ENCODE measurements at regions not wholly inside any gene's neighbourhood (a gene's known extent, or its start where the extent isn't known, plus 50 kb on each side); places are given as distances from the start of the nearest gene placed in this dataset.
A peak's percentile ranks its signal among the peaks of the same experiment; 100 is the strongest.
"Not testable (repeated sequence)": the region's sequence is repeated elsewhere in the genome, so short reads cannot be mapped to it uniquely, and the experiment has no call there.

- not testable (repeated sequence) for H3K23ac ChIP-seq (ENCODE audit: low read length); H2AK5ac ChIP-seq (ENCODE audit: low read length); H3K9ac ChIP-seq (ENCODE audit: low read length); H3K4me1 ChIP-seq (ENCODE audit: control insufficient read depth, low read depth, low read length); H4K8ac ChIP-seq (ENCODE audit: low read depth, low read length); H4K5ac ChIP-seq (ENCODE audit: low read length); DNase-seq; H2BK5ac ChIP-seq (ENCODE audit: low read length); H3K79me2 ChIP-seq (ENCODE audit: control insufficient read depth, insufficient read depth, low read length); H2BK15ac ChIP-seq (replicated peaks; ENCODE audit: low read depth); H3K36me3 ChIP-seq (ENCODE audit: control insufficient read depth, insufficient read depth, low read length); H3K56ac ChIP-seq (ENCODE audit: low read length); H3K27ac ChIP-seq (ENCODE audit: low read depth, low read length); H3K27me3 ChIP-seq (ENCODE audit: insufficient read depth, low read length, poor library complexity); H2BK120ac ChIP-seq (ENCODE audit: low read depth, low read length); H3K4ac ChIP-seq (ENCODE audit: low read depth, low read length); H3K18ac ChIP-seq (ENCODE audit: low read length); H3K4me3 ChIP-seq (ENCODE audit: low read length); H3K4me2 ChIP-seq (ENCODE audit: low read length); H3K79me1 ChIP-seq (ENCODE audit: low read length)
- no CpG with 5 or more reads among the region's 1 CpG for whole genome bisulfite sequencing (ENCODE audit: extremely low coverage, insufficient coverage, low lambda C conversion rate)
Observed at GRCh38 chr2:189351933-189352332, 89.3 kb upstream of the WDR75 start.

GRCh38 chr2:189357375-189357774 lies 83.9 kb upstream of the WDR75 start:
- H3K4ac ChIP-seq (ENCODE audit: low read depth, low read length); H3K27me3 ChIP-seq (ENCODE audit: insufficient read depth, low read length, poor library complexity); H3K23ac ChIP-seq (ENCODE audit: low read length); H3K4me2 ChIP-seq (ENCODE audit: low read length); H3K9ac ChIP-seq (ENCODE audit: low read length); H3K56ac ChIP-seq (ENCODE audit: low read length); H3K79me1 ChIP-seq (ENCODE audit: low read length); H4K5ac ChIP-seq (ENCODE audit: low read length); H2BK15ac ChIP-seq (replicated peaks; ENCODE audit: low read depth); H2BK5ac ChIP-seq (ENCODE audit: low read length); H3K4me3 ChIP-seq (ENCODE audit: low read length); H3K27ac ChIP-seq (ENCODE audit: low read depth, low read length); DNase-seq; H4K8ac ChIP-seq (ENCODE audit: low read depth, low read length); H3K79me2 ChIP-seq (ENCODE audit: control insufficient read depth, insufficient read depth, low read length); H3K36me3 ChIP-seq (ENCODE audit: control insufficient read depth, insufficient read depth, low read length); H2BK120ac ChIP-seq (ENCODE audit: low read depth, low read length); H2AK5ac ChIP-seq (ENCODE audit: low read length); H3K4me1 ChIP-seq (ENCODE audit: control insufficient read depth, low read depth, low read length); H3K18ac ChIP-seq (ENCODE audit: low read length): not testable (repeated sequence)
- no CpG with 5 or more reads among the region's 4 CpGs for WGBS (ENCODE audit: extremely low coverage, insufficient coverage, low lambda C conversion rate)

- Histone ChIP-seq H3K79me1 (ENCODE audit: low read length) (no peaks in the 10 kb centered on the region), H3K27ac (ENCODE audit: low read depth, low read length) (no peak overlapping the region)
- WGBS (ENCODE audit: extremely low coverage, insufficient coverage, low lambda C conversion rate), result no CpG with 5 or more reads among the region's 1 CpG
Observed at GRCh38 chr2:189360861-189361260, 80.4 kb upstream of the WDR75 start.

GRCh38 chr2:189362283-189362682 lies 79.0 kb upstream of the WDR75 start:
- no peak for DNase-seq
- Histone ChIP-seq H3K4me1 (ENCODE audit: control insufficient read depth, low read depth, low read length) (no peaks in the 10 kb centered on the region), H3K18ac (ENCODE audit: low read length) (no peak overlapping the region), H3K4ac (ENCODE audit: low read depth, low read length) (no peak overlapping the region), H2BK15ac (replicated peaks; ENCODE audit: low read depth) (no peak overlapping the region), H3K56ac (ENCODE audit: low read length) (no peak overlapping the region), H4K5ac (ENCODE audit: low read length) (no peak overlapping the region), H3K79me2 (ENCODE audit: control insufficient read depth, insufficient read depth, low read length) (no peaks in the 10 kb centered on the region), H2BK5ac (ENCODE audit: low read length) (no peak overlapping the region), H3K79me1 (ENCODE audit: low read length) (no peaks in the 10 kb centered on the region), H3K4me2 (ENCODE audit: low read length) (no peak overlapping the region), H3K27ac (ENCODE audit: low read depth, low read length) (no peak overlapping the region), H4K8ac (ENCODE audit: low read depth, low read length) (no peak overlapping the region), H3K23ac (ENCODE audit: low read length) (no peak overlapping the region), H3K27me3 (ENCODE audit: insufficient read depth, low read length, poor library complexity) (no peaks in the 10 kb centered on the region), H2AK5ac (ENCODE audit: low read length) (no peak overlapping the region), H3K4me3 (ENCODE audit: low read length) (no peak overlapping the region), H3K36me3 (ENCODE audit: control insufficient read depth, insufficient read depth, low read length) (no peaks in the 10 kb centered on the region), H2BK120ac (ENCODE audit: low read depth, low read length) (no peak overlapping the region), H3K9ac (ENCODE audit: low read length) (no peak overlapping the region)

More at GRCh38 chr2:189360861-189361260, 80.4 kb upstream of the WDR75 start:
- H3K4me3 ChIP-seq (ENCODE audit: low read length), result no peak overlapping the region
- H3K79me2 ChIP-seq (ENCODE audit: control insufficient read depth, insufficient read depth, low read length), result no peaks in the 10 kb centered on the region
- no peak overlapping the region for H2BK5ac ChIP-seq (ENCODE audit: low read length)
- no peak overlapping the region for H3K4ac ChIP-seq (ENCODE audit: low read depth, low read length)
- H3K36me3 ChIP-seq (ENCODE audit: control insufficient read depth, insufficient read depth, low read length), result no peaks in the 10 kb centered on the region
- H4K8ac ChIP-seq (ENCODE audit: low read depth, low read length), result no peak overlapping the region
- no peak overlapping the region for H3K9ac ChIP-seq (ENCODE audit: low read length)
- H3K27me3 ChIP-seq (ENCODE audit: insufficient read depth, low read length, poor library complexity), result no peaks in the 10 kb centered on the region
- no peak for DNase-seq
- no peak overlapping the region for H3K4me2 ChIP-seq (ENCODE audit: low read length)
- no peak overlapping the region for H2BK15ac ChIP-seq (replicated peaks; ENCODE audit: low read depth)
- no peaks in the 10 kb centered on the region for H3K4me1 ChIP-seq (ENCODE audit: control insufficient read depth, low read depth, low read length)
- no peak overlapping the region for H3K23ac ChIP-seq (ENCODE audit: low read length)
- H3K18ac ChIP-seq (ENCODE audit: low read length), result no peak overlapping the region
- no peak overlapping the region for H3K56ac ChIP-seq (ENCODE audit: low read length)
- H2AK5ac ChIP-seq (ENCODE audit: low read length), result no peak overlapping the region
- no peak overlapping the region for H2BK120ac ChIP-seq (ENCODE audit: low read depth, low read length)
- no peak overlapping the region for H4K5ac ChIP-seq (ENCODE audit: low read length)

GRCh38 chr2:189363559-189363958 lies 77.7 kb upstream of the WDR75 start:
- Histone ChIP-seq H3K4me3 (ENCODE audit: low read length) (no peak overlapping the region), H3K56ac (ENCODE audit: low read length) (no peak overlapping the region), H3K27me3 (ENCODE audit: insufficient read depth, low read length, poor library complexity) (no peaks in the 10 kb centered on the region), H3K36me3 (ENCODE audit: control insufficient read depth, insufficient read depth, low read length) (no peaks in the 10 kb centered on the region), H2AK5ac (ENCODE audit: low read length) (no peak overlapping the region), H3K27ac (ENCODE audit: low read depth, low read length) (no peak overlapping the region), H2BK5ac (ENCODE audit: low read length) (no peak overlapping the region), H4K5ac (ENCODE audit: low read length) (no peak overlapping the region), H3K79me2 (ENCODE audit: control insufficient read depth, insufficient read depth, low read length) (no peaks in the 10 kb centered on the region), H3K18ac (ENCODE audit: low read length) (no peak overlapping the region), H3K9ac (ENCODE audit: low read length) (no peak overlapping the region), H4K8ac (ENCODE audit: low read depth, low read length) (no peak overlapping the region), H3K23ac (ENCODE audit: low read length) (no peak overlapping the region), H3K79me1 (ENCODE audit: low read length) (no peaks in the 10 kb centered on the region), H3K4me2 (ENCODE audit: low read length) (no peak overlapping the region), H2BK15ac (replicated peaks; ENCODE audit: low read depth) (peak overlapping the region; percentile 78), H2BK120ac (ENCODE audit: low read depth, low read length) (no peak overlapping the region), H3K4ac (ENCODE audit: low read depth, low read length) (no peak overlapping the region), H3K4me1 (ENCODE audit: control insufficient read depth, low read depth, low read length) (no peaks in the 10 kb centered on the region)
- WGBS (ENCODE audit: extremely low coverage, insufficient coverage, low lambda C conversion rate), result 100% methylated on average over 1 of the region's 2 CpGs
- DNase-seq, result peak; percentile 45

GRCh38 chr2:189364607-189365006 lies 76.7 kb upstream of the WDR75 start:
- H3K23ac ChIP-seq (ENCODE audit: low read length), result no peak overlapping the region
- H2BK120ac ChIP-seq (ENCODE audit: low read depth, low read length), result no peak overlapping the region
- no peak overlapping the region for H3K4ac ChIP-seq (ENCODE audit: low read depth, low read length)
- H2AK5ac ChIP-seq (ENCODE audit: low read length), result no peak overlapping the region
- H3K79me1 ChIP-seq (ENCODE audit: low read length), result no peaks in the 10 kb centered on the region
- no peaks in the 10 kb centered on the region for H3K4me1 ChIP-seq (ENCODE audit: control insufficient read depth, low read depth, low read length)
- no peak overlapping the region for H4K5ac ChIP-seq (ENCODE audit: low read length)
- H3K79me2 ChIP-seq (ENCODE audit: control insufficient read depth, insufficient read depth, low read length), result no peaks in the 10 kb centered on the region
- H3K56ac ChIP-seq (ENCODE audit: low read length), result no peak overlapping the region
- no peak overlapping the region for H3K4me3 ChIP-seq (ENCODE audit: low read length)
- H2BK15ac ChIP-seq (replicated peaks; ENCODE audit: low read depth), result no peak overlapping the region
- no peak for DNase-seq
- H3K18ac ChIP-seq (ENCODE audit: low read length), result no peak overlapping the region
- no peak overlapping the region for H3K4me2 ChIP-seq (ENCODE audit: low read length)
- H3K27ac ChIP-seq (ENCODE audit: low read depth, low read length), result no peak overlapping the region
- no peaks in the 10 kb centered on the region for H3K36me3 ChIP-seq (ENCODE audit: control insufficient read depth, insufficient read depth, low read length)
- no peak overlapping the region for H2BK5ac ChIP-seq (ENCODE audit: low read length)
- H3K9ac ChIP-seq (ENCODE audit: low read length), result no peak overlapping the region
- H4K8ac ChIP-seq (ENCODE audit: low read depth, low read length), result no peak overlapping the region
- WGBS (ENCODE audit: extremely low coverage, insufficient coverage, low lambda C conversion rate), result no CpG with 5 or more reads among the region's 3 CpGs
- no peaks in the 10 kb centered on the region for H3K27me3 ChIP-seq (ENCODE audit: insufficient read depth, low read length, poor library complexity)

Data from mesendoderm (in vitro differentiated cells).